Mucosa of gallbladder (tissue), 1 donor: ENCODE measurements at regions not wholly inside any gene's neighbourhood (a gene's known extent, or its start where the extent isn't known, plus 50 kb on each side); places are given as distances from the start of the nearest gene placed in this dataset.
"Not testable (repeated sequence)": the region's sequence is repeated elsewhere in the genome, so short reads cannot be mapped to it uniquely, and the experiment has no call there.

Experiments used
- DNase-seq: peaks from one replicate; pipeline ENCODE4 v3.0.0-alpha.2; 2020; ENCODE audit warnings: low spot score
- donor health status: DM: no; HTN: no; CAD: no.

GRCh38 chr3:34869696-34870095, 769.6 kb upstream of the ARPP21 start:
- no peak for DNase-seq

GRCh38 chr3:34872406-34872805, 766.9 kb upstream of the ARPP21 start:
- DNase-seq = no peak

- no peak for DNase-seq
These were observed 762.3 kb upstream of the ARPP21 start for GRCh38 chr3:34876997-34877396.

- DNase-seq = no peak
These were observed 760.8 kb upstream of the ARPP21 start for GRCh38 chr3:34878488-34878887.

GRCh38 chr3:34881026-34881425, 758.3 kb upstream of the ARPP21 start:
- DNase-seq = no peak

- no peak for DNase-seq
These were observed 756.6 kb upstream of the ARPP21 start for GRCh38 chr3:34882764-34883163.

- no peak for DNase-seq
These were observed 755.3 kb upstream of the ARPP21 start for GRCh38 chr3:34884007-34884406.

GRCh38 chr3:34886443-34886842, 752.9 kb upstream of the ARPP21 start:
- no peak for DNase-seq

GRCh38 chr3:34889641-34890040, 749.7 kb upstream of the ARPP21 start:
- DNase-seq = no peak

- no peak for DNase-seq
These were observed 749.1 kb upstream of the ARPP21 start for GRCh38 chr3:34890247-34890646.

GRCh38 chr3:34891941-34892340, 747.4 kb upstream of the ARPP21 start:
- DNase-seq = no peak

- no peak for DNase-seq
These were observed 743.5 kb upstream of the ARPP21 start for GRCh38 chr3:34895841-34896240.

GRCh38 chr3:34909679-34910078, 729.6 kb upstream of the ARPP21 start:
- DNase-seq = not testable (repeated sequence)

- no peak for DNase-seq
These were observed 720.3 kb upstream of the ARPP21 start for GRCh38 chr3:34919025-34919424.

GRCh38 chr3:34920806-34921205, 718.5 kb upstream of the ARPP21 start:
- no peak for DNase-seq

- DNase-seq = no peak
These were observed 714.4 kb upstream of the ARPP21 start for GRCh38 chr3:34924961-34925360.

GRCh38 chr3:34925851-34926250, 713.5 kb upstream of the ARPP21 start:
- DNase-seq = no peak

- no peak for DNase-seq
These were observed 710.3 kb upstream of the ARPP21 start for GRCh38 chr3:34929036-34929435.

GRCh38 chr3:34934660-34935059, 704.7 kb upstream of the ARPP21 start:
- DNase-seq = no peak

GRCh38 chr3:34938784-34939183, 700.5 kb upstream of the ARPP21 start:
- DNase-seq = no peak

- DNase-seq = no peak
These were observed 697.1 kb upstream of the ARPP21 start for GRCh38 chr3:34942256-34942655.

GRCh38 chr3:34947834-34948233, 691.5 kb upstream of the ARPP21 start:
- no peak for DNase-seq

- no peak for DNase-seq
These were observed 690.8 kb upstream of the ARPP21 start for GRCh38 chr3:34948517-34948916.

GRCh38 chr3:34955680-34956079, 683.6 kb upstream of the ARPP21 start:
- DNase-seq = no peak

GRCh38 chr3:34956511-34956910, 682.8 kb upstream of the ARPP21 start:
- no peak for DNase-seq
